B cell (primary cell): ENCODE measurements at regions not wholly inside any gene's neighbourhood (a gene's known extent, or its start where the extent isn't known, plus 50 kb on each side); places are given as distances from the start of the nearest gene placed in this dataset.

Experiments
- EZH2 ChIP-seq: IDR thresholded peaks from 2 replicates; pipeline ENCODE4 v1.6.1; 2012; ENCODE audit warnings: borderline replicate concordance, low read depth, mild to moderate bottlenecking, moderate library complexity, low read length; ENCODE audit not compliant: insufficient read depth, poor library complexity, severe bottlenecking
- TF ChIP-seq, protein P1 (sequence below): fragments of 200-600 bp; IDR thresholded peaks from one replicate; pipeline ENCODE4 v1.8.0; 2022; ENCODE audit warnings: antibody characterized with exemption, mild to moderate bottlenecking

DNA sequence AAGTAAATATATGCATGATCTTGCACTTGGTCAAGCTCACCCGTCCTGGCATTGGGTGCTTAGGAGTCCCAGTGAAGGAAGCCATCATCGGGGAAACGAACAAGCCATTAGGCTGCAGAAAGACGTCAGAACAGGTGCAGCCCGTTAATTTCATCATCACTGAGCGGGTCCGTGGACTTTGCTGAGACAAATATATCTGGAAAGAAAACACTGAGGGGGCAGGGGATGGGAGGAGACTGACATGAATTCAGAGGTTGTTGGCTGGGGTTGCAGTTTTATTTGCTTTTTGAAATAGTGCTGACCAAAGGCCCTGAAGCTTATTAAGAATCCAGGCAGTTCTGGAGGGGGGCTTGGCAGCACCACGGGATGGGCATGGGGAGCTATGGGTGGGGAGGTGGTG is 207.2 kb downstream of the ENGASE start:
- TF ChIP-seq, protein P1, sequence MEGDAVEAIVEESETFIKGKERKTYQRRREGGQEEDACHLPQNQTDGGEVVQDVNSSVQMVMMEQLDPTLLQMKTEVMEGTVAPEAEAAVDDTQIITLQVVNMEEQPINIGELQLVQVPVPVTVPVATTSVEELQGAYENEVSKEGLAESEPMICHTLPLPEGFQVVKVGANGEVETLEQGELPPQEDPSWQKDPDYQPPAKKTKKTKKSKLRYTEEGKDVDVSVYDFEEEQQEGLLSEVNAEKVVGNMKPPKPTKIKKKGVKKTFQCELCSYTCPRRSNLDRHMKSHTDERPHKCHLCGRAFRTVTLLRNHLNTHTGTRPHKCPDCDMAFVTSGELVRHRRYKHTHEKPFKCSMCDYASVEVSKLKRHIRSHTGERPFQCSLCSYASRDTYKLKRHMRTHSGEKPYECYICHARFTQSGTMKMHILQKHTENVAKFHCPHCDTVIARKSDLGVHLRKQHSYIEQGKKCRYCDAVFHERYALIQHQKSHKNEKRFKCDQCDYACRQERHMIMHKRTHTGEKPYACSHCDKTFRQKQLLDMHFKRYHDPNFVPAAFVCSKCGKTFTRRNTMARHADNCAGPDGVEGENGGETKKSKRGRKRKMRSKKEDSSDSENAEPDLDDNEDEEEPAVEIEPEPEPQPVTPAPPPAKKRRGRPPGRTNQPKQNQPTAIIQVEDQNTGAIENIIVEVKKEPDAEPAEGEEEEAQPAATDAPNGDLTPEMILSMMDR: no peak
- no peak for TF ChIP-seq EZH2
